AG04449 (cell line): ENCODE measurements at regions not wholly inside any gene's neighbourhood (a gene's known extent, or its start where the extent isn't known, plus 50 kb on each side); places are given as distances from the start of the nearest gene placed in this dataset.

Experiments used
- CTCF ChIA-PET: fragments of 350-600 bp; formaldehyde crosslinking; extraction: SDS; loops from one replicate; lab custom pipeline; 2021; ENCODE audit warnings: antibody characterized with exemption; lab: Yijun Ruan, JAX
- POLR2A ChIA-PET: fragments of 400-600, 350-600 bp; formaldehyde crosslinking; extraction: SDS; loops from one replicate; lab custom pipeline; 2020; ENCODE audit warnings: antibody characterized with exemption, inconsistent platforms; lab: Yijun Ruan, JAX
- DNase-seq: peaks from one replicate; pipeline ENCODE4 v3.0.0-alpha.2; 2010; ENCODE audit warnings: low read depth, low spot score
- H3K4me3 ChIP-seq: 2 replicates; pipeline ENCODE4 v1.5.1; 2011; ENCODE audit warnings: low read depth, mild to moderate bottlenecking, control low read depth, low read length
- CTCF ChIP-seq: IDR thresholded peaks from one replicate; pipeline ENCODE4 v1.5.1; 2011; ENCODE audit warnings: mild to moderate bottlenecking, moderate library complexity, low read length, control low read depth, inconsistent platforms; ENCODE audit not compliant: insufficient read depth; ENCODE audit errors: missing control alignments

GRCh38 chr6:9266741-9267140 lies 831.4 kb upstream of the SLC35B3 start:
- H3K4me3 ChIP-seq = no peak overlapping the region
- no peak for DNase-seq
- POLR2A ChIA-PET = no interaction called here
- CTCF ChIA-PET = no interaction called here
- TF ChIP-seq CTCF = no peak

GRCh38 chr6:9257215-9257614 lies 821.9 kb upstream of the SLC35B3 start:
- no peak for TF ChIP-seq CTCF
- DNase-seq = no peak
- CTCF ChIA-PET = no interaction called here
- H3K4me3 ChIP-seq = no peak overlapping the region
- POLR2A ChIA-PET = no interaction called here

GRCh38 chr6:9254251-9254650 lies 818.9 kb upstream of the SLC35B3 start:
- DNase-seq = no peak
- H3K4me3 ChIP-seq = no peak overlapping the region
- TF ChIP-seq CTCF = no peak
- ChIA-PET POLR2A (no interaction called here), CTCF (no interaction called here)

- ChIA-PET POLR2A (no interaction called here), CTCF (interaction anchor here (0.8 to 2.3 kb wide), 2 partner anchors 12 to 270 kb away, joined by 3 to 8 read pairs; no protein-coding TSS in a partner anchor)
- H3K4me3 ChIP-seq = no peak overlapping the region
- no peak for DNase-seq
- TF ChIP-seq CTCF = no peak
Observed at GRCh38 chr6:9252799-9253198, 817.5 kb upstream of the SLC35B3 start.

GRCh38 chr6:9250852-9251251 lies 815.5 kb upstream of the SLC35B3 start:
- DNase-seq = peak; percentile 9
- TF ChIP-seq CTCF = peak; percentile 45
- CTCF ChIA-PET = interaction anchor here (0.9 to 2.3 kb wide), 4 partner anchors 14 to 1179 kb away, joined by 3 to 8 read pairs (median 6); no protein-coding TSS in a partner anchor
- POLR2A ChIA-PET = no interaction called here
- H3K4me3 ChIP-seq = no peak overlapping the region

- TF ChIP-seq CTCF = no peak
- CTCF ChIA-PET = interaction anchor here (2.3 kb wide), 1 partner anchor 1181 kb away, joined by 9 read pairs; no protein-coding TSS in a partner anchor
- POLR2A ChIA-PET = no interaction called here
- no peak overlapping the region for H3K4me3 ChIP-seq
- no peak for DNase-seq
Observed at GRCh38 chr6:9248133-9248532, 812.8 kb upstream of the SLC35B3 start.
